CD4-positive, CD25-positive, alpha-beta regulatory T cell (primary cell): ENCODE measurements at regions not wholly inside any gene's neighbourhood (a gene's known extent, or its start where the extent isn't known, plus 50 kb on each side); places are given as distances from the start of the nearest gene placed in this dataset.
"Not testable (repeated sequence)": the region's sequence is repeated elsewhere in the genome, so short reads cannot be mapped to it uniquely, and the experiment has no call there.

Source experiments
- ATAC-seq, 2 donors: fragments of 150-1000 bp; cut with Tn5 transposase; one replicate each; pipeline ENCODE4 v1.10.0; 2021; ENCODE audit warnings: low read depth in 2 of 2, moderate number of reproducible peaks in 2 of 2, moderate library complexity in 1 of 2
- DNase-seq, 3 donors: peaks; one replicate each; pipeline versions ENCODE4 v3.0.0 to v3.0.0-alpha.2; 2012 to 2022; ENCODE audit warnings: mixed read lengths in 1 of 3
- H3K27ac ChIP-seq: one replicate; pipeline ENCODE4 v1.7.0; 2013; ENCODE audit warnings: mild to moderate bottlenecking, low read length; ENCODE audit not compliant: insufficient read depth, poor library complexity, severe bottlenecking
- H3K27me3 ChIP-seq: one replicate; pipeline ENCODE4 v1.7.0; 2013; ENCODE audit warnings: low read length; ENCODE audit not compliant: control insufficient read depth, insufficient read depth
- H3K36me3 ChIP-seq: one replicate; pipeline ENCODE4 v1.7.0; 2013; ENCODE audit warnings: mild to moderate bottlenecking, low read length, moderate library complexity; ENCODE audit not compliant: control insufficient read depth, insufficient read depth
- H3K4me1 ChIP-seq: 2 replicates; pipeline ENCODE4 v1.7.0; 2013; ENCODE audit warnings: mild to moderate bottlenecking, low read length; ENCODE audit not compliant: insufficient read depth, control insufficient read depth, poor library complexity, severe bottlenecking
- H3K4me3 ChIP-seq: one replicate; pipeline ENCODE4 v1.7.0; 2013; ENCODE audit warnings: low read depth, mild to moderate bottlenecking, low read length, moderate library complexity
- H3K9me3 ChIP-seq, 2 experiments: 1 replicate in 1 of 2; 2 replicates in 1 of 2; pipeline ENCODE4 v1.7.0; 2013; ENCODE audit warnings: low read length in 2 of 2, mild to moderate bottlenecking in 1 of 2, moderate library complexity in 1 of 2; ENCODE audit not compliant: control insufficient read depth in 2 of 2
- H3K27ac Mint-ChIP-seq, 3 donors: one replicate each; pipeline ENCODE4 v1.8.0; 2020 to 2022; ENCODE audit warnings: mild to moderate bottlenecking in 3 of 3, mixed read lengths in 3 of 3, moderate library complexity in 2 of 3
- H3K27me3 Mint-ChIP-seq: one replicate; pipeline ENCODE4 v1.8.0; 2022; ENCODE audit warnings: mild to moderate bottlenecking, mixed read lengths
- H3K36me3 Mint-ChIP-seq: one replicate; pipeline ENCODE4 v1.8.0; 2020; ENCODE audit warnings: mixed read lengths
- H3K4me1 Mint-ChIP-seq, 4 donors: one replicate each; pipeline ENCODE4 v1.8.0; 2020 to 2022; ENCODE audit warnings: mixed read lengths in 4 of 4, mild to moderate bottlenecking in 1 of 4
- H3K4me3 Mint-ChIP-seq, 4 donors: one replicate each; pipeline ENCODE4 v1.8.0; 2020 to 2022; ENCODE audit warnings: mild to moderate bottlenecking in 4 of 4, mixed read lengths in 4 of 4, moderate library complexity in 3 of 4
- H3K9me3 Mint-ChIP-seq, 7 donors: one replicate each; pipeline ENCODE4 v1.8.0; 2020 to 2022; ENCODE audit warnings: mixed read lengths in 7 of 7, mild to moderate bottlenecking in 3 of 7, moderate library complexity in 2 of 7

- H3K36me3 ChIP-seq = no peaks in the 10 kb centered on the region
- Mint-ChIP-seq H3K36me3 (no peaks in the 10 kb centered on the region), H3K9me3 (peaks cover 0 to 7% (median 0%) of the 10 kb centered on the region in 7 donors), H3K4me3 (no peak overlapping the region), H3K4me1 (no peaks in the 10 kb centered on the region), H3K27me3 (peaks cover 10% of the 10 kb centered on the region), H3K27ac (peak overlapping the region in 1 of 3 donors; percentile 45)
- no peak overlapping the region for H3K27ac ChIP-seq
- no peak overlapping the region for H3K4me3 ChIP-seq
- DNase-seq = no peak
- H3K9me3 ChIP-seq = no peaks in the 10 kb centered on the region
- H3K27me3 ChIP-seq = peaks cover 3% of the 10 kb centered on the region
- no peaks in the 10 kb centered on the region for H3K4me1 ChIP-seq
- ATAC-seq = no peak
Observed at GRCh38 chr2:160616149-160616548, 122.5 kb upstream of the RBMS1 start.

DNA sequence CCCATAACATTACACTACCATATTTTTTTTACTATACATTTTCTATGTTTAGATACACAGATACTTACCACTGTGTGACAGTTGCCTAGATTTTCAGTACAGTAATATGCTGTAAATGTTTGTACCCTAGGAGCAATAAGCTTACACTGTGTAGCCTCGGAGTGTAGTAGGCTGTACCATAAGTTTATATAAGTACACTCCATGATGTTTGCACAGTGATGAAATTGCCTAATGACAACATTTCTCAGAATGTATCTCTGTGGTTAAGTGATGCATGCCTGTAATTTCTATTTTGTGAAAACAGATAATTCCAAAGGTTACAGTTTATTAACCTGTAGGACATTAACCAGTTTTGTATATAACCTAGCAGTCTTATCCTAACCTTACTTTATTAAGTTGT is 128.1 kb upstream of the RBMS1 start:
- H3K36me3 ChIP-seq = no peaks in the 10 kb centered on the region
- H3K4me3 ChIP-seq = no peak overlapping the region
- H3K9me3 ChIP-seq = no peaks in the 10 kb centered on the region
- Mint-ChIP-seq H3K36me3 (no peaks in the 10 kb centered on the region), H3K27ac (no peak overlapping the region), H3K4me1 (no peaks in the 10 kb centered on the region), H3K9me3 (peaks cover 0 to 2% (median 0%) of the 10 kb centered on the region in 7 donors), H3K4me3 (no peak overlapping the region), H3K27me3 (no peaks in the 10 kb centered on the region)
- no peak for DNase-seq
- ATAC-seq = no peak
- no peaks in the 10 kb centered on the region for H3K4me1 ChIP-seq
- H3K27me3 ChIP-seq = no peaks in the 10 kb centered on the region
- no peak overlapping the region for H3K27ac ChIP-seq

DNA sequence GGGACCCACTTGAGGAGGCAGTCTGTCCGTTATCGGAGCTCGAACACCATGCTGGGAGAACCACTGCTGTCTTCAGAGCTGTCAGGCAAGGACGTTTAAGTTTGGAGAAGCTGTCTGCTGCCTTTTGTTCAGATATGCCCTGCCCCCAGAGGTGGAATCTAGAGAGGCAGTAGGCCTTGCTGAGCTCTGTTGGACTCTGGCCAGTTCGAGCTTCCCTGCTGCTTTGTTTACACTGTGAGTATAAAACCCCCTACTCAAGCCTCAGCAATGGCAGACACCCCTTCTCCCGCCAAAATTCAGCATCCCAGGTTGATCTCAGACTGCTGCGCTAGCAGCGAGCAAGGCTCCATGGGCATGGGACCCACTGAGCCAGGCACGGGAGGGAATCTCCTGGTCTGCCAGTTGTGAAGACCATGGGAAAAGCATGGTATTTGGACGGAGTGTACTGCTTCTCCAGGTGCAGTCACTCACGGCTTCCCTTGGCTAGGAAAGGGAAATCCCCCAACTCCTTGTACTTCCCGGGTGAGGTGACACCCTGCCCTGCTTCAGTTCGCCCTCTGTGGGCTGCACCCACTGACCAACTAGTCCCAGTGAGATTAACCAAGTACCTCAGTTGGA is 134.5 kb upstream of the RBMS1 start:
- H3K27ac Mint-ChIP-seq, H3K27me3 Mint-ChIP-seq, H3K36me3 Mint-ChIP-seq: not testable (repeated sequence)

DNA sequence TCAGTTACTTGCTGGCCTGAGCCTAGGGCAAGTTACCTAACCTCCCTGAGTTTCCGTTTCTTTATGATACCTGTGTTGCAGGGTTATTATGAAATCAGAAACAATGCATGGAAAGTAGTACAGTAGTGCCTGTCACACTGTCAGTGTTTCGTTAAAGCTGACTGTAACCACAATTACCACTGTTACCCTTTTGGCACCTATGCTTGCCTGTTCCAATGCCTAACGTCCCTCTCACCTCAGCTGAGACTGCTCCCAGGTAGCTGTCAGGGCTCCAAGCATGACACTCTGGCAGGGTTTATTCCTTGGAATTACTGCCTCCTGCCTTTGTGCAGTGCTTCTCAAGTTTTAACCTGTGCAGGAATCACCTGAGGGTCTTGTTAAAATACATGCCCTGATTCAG is 135.2 kb upstream of the RBMS1 start:
- no peaks in the 10 kb centered on the region for H3K4me1 ChIP-seq
- Mint-ChIP-seq H3K4me3 (no peak overlapping the region), H3K9me3 (peaks cover 0 to 3% (median 0%) of the 10 kb centered on the region in 7 donors), H3K27ac (no peak overlapping the region), H3K36me3 (no peaks in the 10 kb centered on the region), H3K27me3 (peaks cover 4% of the 10 kb centered on the region), H3K4me1 (no peaks in the 10 kb centered on the region)
- H3K27ac ChIP-seq = no peak overlapping the region
- H3K27me3 ChIP-seq = no peaks in the 10 kb centered on the region
- ATAC-seq (no peak), DNase-seq (no peak)
- H3K36me3 ChIP-seq = no peaks in the 10 kb centered on the region
- H3K9me3 ChIP-seq = no peaks in the 10 kb centered on the region
- H3K4me3 ChIP-seq = no peak overlapping the region

More for the DNA sequence above, 134.5 kb upstream of the RBMS1 start:
- not testable (repeated sequence) for H3K27me3 ChIP-seq, H3K9me3 ChIP-seq, H3K4me1 ChIP-seq, H3K9me3 Mint-ChIP-seq, H3K36me3 ChIP-seq, ATAC-seq, H3K4me1 Mint-ChIP-seq, H3K27ac ChIP-seq, DNase-seq, H3K4me3 Mint-ChIP-seq, H3K4me3 ChIP-seq

GRCh38 chr2:160630801-160631590 is 137.4 kb upstream of the RBMS1 start:
- no peak for DNase-seq

DNA sequence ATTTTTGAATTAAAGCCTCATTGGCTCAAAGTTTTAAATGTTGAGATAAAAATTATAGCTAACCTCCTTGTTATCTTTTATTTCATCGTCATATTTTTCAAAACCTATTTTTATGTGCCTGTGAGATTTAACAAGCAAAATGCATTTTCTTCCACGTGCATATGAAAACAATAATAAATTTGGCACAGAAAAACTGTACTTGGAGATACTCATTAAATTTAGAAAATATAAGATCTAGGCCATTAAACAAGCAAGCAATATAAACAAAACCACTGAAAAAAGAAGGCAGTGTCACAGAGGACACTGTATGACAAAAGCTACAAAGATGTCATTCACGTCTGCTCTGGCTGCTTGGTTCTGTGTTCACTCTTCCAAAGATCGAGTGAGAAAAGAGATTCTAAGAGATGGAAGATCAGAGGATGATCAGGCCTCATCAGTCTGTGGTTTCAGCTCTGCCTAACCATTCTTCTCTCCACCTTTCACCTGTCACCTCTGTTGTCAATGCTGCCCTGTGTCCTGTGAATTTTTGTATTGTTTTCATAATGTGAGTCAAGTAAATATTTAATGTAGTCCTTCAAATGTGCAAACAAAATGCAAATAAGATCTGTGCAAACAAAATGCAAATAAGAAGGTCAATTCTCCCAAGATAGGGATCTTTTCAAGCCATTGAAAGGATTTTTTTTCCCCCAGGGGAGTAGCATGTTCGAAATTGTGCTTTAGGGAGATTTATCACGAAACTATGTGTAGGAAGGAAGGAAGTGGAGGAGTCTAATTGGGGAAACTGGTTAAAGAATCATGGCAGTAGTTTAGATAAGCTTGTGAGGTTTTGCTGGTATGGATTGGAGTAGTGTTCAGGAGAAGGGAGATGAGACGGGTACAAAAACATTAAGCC is 138.7 kb upstream of the RBMS1 start:
- Histone ChIP-seq H3K27me3 (no peaks in the 10 kb centered on the region), H3K4me3 (no peak overlapping the region), H3K36me3 (no peaks in the 10 kb centered on the region), H3K9me3 (no peaks in the 10 kb centered on the region), H3K4me1 (no peaks in the 10 kb centered on the region), H3K27ac (no peak overlapping the region)
- no peaks in the 10 kb centered on the region for H3K36me3 Mint-ChIP-seq
- H3K27me3 Mint-ChIP-seq = peaks cover 5% of the 10 kb centered on the region
- H3K27ac Mint-ChIP-seq = no peak overlapping the region
- peaks cover 0 to 6% (median 0%) of the 10 kb centered on the region in 7 donors for H3K9me3 Mint-ChIP-seq
- no peak overlapping the region for H3K4me3 Mint-ChIP-seq
- no peaks in the 10 kb centered on the region for H3K4me1 Mint-ChIP-seq
- DNase-seq = no peak
- ATAC-seq = no peak

More at GRCh38 chr2:160630801-160631590, 137.4 kb upstream of the RBMS1 start:
- Mint-ChIP-seq H3K4me3 (no peak overlapping the region), H3K36me3 (no peaks in the 10 kb centered on the region), H3K27ac (no peak overlapping the region), H3K4me1 (no peaks in the 10 kb centered on the region), H3K27me3 (peaks cover 4% of the 10 kb centered on the region), H3K9me3 (peaks cover 0 to 3% (median 0%) of the 10 kb centered on the region in 7 donors)
- Histone ChIP-seq H3K27ac (no peak overlapping the region), H3K9me3 (no peaks in the 10 kb centered on the region), H3K36me3 (no peaks in the 10 kb centered on the region), H3K4me1 (no peaks in the 10 kb centered on the region), H3K4me3 (no peak overlapping the region), H3K27me3 (no peaks in the 10 kb centered on the region)
- no peak for ATAC-seq

- DNase-seq (no peak), ATAC-seq (no peak)
- Histone ChIP-seq H3K4me3 (no peak overlapping the region), H3K9me3 (peaks cover 0 to 3% of the 10 kb centered on the region in 2 experiments), H3K4me1 (no peaks in the 10 kb centered on the region), H3K27me3 (no peaks in the 10 kb centered on the region), H3K27ac (no peak overlapping the region), H3K36me3 (no peaks in the 10 kb centered on the region)
- H3K27ac Mint-ChIP-seq = no peak overlapping the region
- no peaks in the 10 kb centered on the region for H3K36me3 Mint-ChIP-seq
- H3K9me3 Mint-ChIP-seq = peaks cover 2 to 16% (median 2%) of the 10 kb centered on the region in 7 donors
- no peak overlapping the region for H3K4me3 Mint-ChIP-seq
- no peaks in the 10 kb centered on the region for H3K4me1 Mint-ChIP-seq
- peaks cover 5% of the 10 kb centered on the region for H3K27me3 Mint-ChIP-seq
Observed at GRCh38 chr2:160634436-160634835, 140.8 kb upstream of the RBMS1 start.
